Activated T-helper 17 cell treated with anti-CD3 and anti-CD28 coated beads, Interleukin-2, amount 50 U/mL, for 72 hours (primary cell): ENCODE measurements at regions not wholly inside any gene's neighbourhood (a gene's known extent, or its start where the extent isn't known, plus 50 kb on each side); places are given as distances from the start of the nearest gene placed in this dataset.
"Not testable (repeated sequence)": the region's sequence is repeated elsewhere in the genome, so short reads cannot be mapped to it uniquely, and the experiment has no call there.

Source experiments
- ATAC-seq: fragments of 150-1000 bp; cut with Tn5 transposase; replicated peaks from 2 replicates; pipeline ENCODE4 v1.10.0; 2021; ENCODE audit warnings: mild to moderate bottlenecking, moderate library complexity
- H3K27ac Mint-ChIP-seq: one replicate; pipeline ENCODE4 v1.8.0; 2022; ENCODE audit warnings: mixed read lengths
- H3K27me3 Mint-ChIP-seq: one replicate; pipeline ENCODE4 v1.8.0; 2022; ENCODE audit warnings: mixed read lengths
- H3K36me3 Mint-ChIP-seq: one replicate; pipeline ENCODE4 v1.8.0; 2022; ENCODE audit warnings: low read depth, mild to moderate bottlenecking, mixed read lengths
- H3K4me1 Mint-ChIP-seq: one replicate; pipeline ENCODE4 v1.8.0; 2022; ENCODE audit warnings: mixed read lengths
- H3K4me3 Mint-ChIP-seq: one replicate; pipeline ENCODE4 v1.8.0; 2022; ENCODE audit warnings: mild to moderate bottlenecking, mixed read lengths
- H3K9me3 Mint-ChIP-seq: one replicate; pipeline ENCODE4 v1.8.0; 2022; ENCODE audit warnings: mixed read lengths

- ATAC-seq: no peak
- H3K27ac Mint-ChIP-seq: peak overlapping the region; percentile 31
- H3K9me3 Mint-ChIP-seq: no peaks in the 10 kb centered on the region
- peaks cover 25% of the 10 kb centered on the region for H3K4me1 Mint-ChIP-seq
- no peaks in the 10 kb centered on the region for H3K27me3 Mint-ChIP-seq
- H3K4me3 Mint-ChIP-seq: no peak overlapping the region
- peaks cover 4% of the 10 kb centered on the region for H3K36me3 Mint-ChIP-seq
Observed at GRCh38 chr7:131075406-131075805, 252.3 kb upstream of the MKLN1 start.

GRCh38 chr7:131076032-131076431 is 251.6 kb upstream of the MKLN1 start:
- no peaks in the 10 kb centered on the region for H3K36me3 Mint-ChIP-seq
- H3K4me1 Mint-ChIP-seq: peaks cover 25% of the 10 kb centered on the region
- no peaks in the 10 kb centered on the region for H3K9me3 Mint-ChIP-seq
- no peak overlapping the region for H3K27ac Mint-ChIP-seq
- H3K27me3 Mint-ChIP-seq: no peaks in the 10 kb centered on the region
- H3K4me3 Mint-ChIP-seq: peak overlapping the region; percentile 54
- ATAC-seq: peak; percentile 63

DNA sequence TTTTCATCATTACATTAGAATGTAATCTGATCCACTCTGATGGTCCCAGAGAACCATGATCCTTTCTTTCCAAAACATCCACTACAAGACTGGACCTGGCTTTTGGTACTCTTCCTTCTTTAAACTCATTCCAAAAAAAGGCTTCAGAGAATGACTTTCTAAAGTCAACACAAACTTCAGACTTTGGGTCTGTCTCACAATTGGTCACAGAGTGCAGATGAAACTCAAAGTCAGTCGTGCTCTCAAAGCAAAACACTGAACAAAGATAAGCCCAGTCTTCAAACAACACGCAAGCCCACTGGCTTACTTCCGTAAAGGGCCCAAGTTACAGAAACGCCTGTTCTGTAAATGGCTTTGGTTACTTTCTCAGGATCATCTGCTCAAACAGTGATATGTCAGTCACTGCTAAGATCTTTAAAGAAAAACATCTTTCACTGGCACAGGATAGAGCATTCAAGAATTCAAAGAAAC is 250.9 kb upstream of the MKLN1 start:
- ATAC-seq: peak; percentile 53
- H3K36me3 Mint-ChIP-seq: no peaks in the 10 kb centered on the region
- H3K27me3 Mint-ChIP-seq: no peaks in the 10 kb centered on the region
- no peaks in the 10 kb centered on the region for H3K9me3 Mint-ChIP-seq
- H3K4me3 Mint-ChIP-seq: peak overlapping the region; percentile 54
- H3K27ac Mint-ChIP-seq: no peak overlapping the region
- H3K4me1 Mint-ChIP-seq: peaks cover 25% of the 10 kb centered on the region

GRCh38 chr7:131077735-131078134 is 249.9 kb upstream of the MKLN1 start:
- H3K27me3 Mint-ChIP-seq: no peaks in the 10 kb centered on the region
- peaks cover 9% of the 10 kb centered on the region for H3K36me3 Mint-ChIP-seq
- no peaks in the 10 kb centered on the region for H3K9me3 Mint-ChIP-seq
- peaks cover 30% of the 10 kb centered on the region for H3K4me1 Mint-ChIP-seq
- ATAC-seq: no peak
- no peak overlapping the region for H3K4me3 Mint-ChIP-seq
- H3K27ac Mint-ChIP-seq: no peak overlapping the region

DNA sequence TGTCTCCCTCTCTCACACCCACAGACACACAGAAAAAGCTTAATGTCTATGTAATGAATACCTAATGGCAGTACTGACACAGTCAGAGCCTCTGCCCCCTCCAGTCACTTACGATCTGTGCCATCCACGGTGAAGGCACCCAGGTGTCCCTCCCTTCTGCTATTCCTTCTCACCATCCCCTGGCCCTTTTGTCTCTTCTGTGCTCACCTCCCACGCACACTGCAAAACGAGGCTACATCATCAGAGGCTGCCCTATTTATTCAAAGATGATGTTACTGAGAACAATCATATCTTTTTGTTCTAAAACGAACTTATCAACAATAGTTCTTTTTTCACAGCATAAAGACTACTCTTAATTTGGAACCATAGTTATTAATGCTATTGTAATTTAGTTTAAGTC is 246.9 kb upstream of the MKLN1 start:
- peaks cover 36% of the 10 kb centered on the region for H3K4me1 Mint-ChIP-seq

GRCh38 chr7:131081308-131081707 is 246.4 kb upstream of the MKLN1 start:
- Mint-ChIP-seq H3K36me3 (peaks cover 39% of the 10 kb centered on the region), H3K27ac (no peak overlapping the region), H3K4me1 (peaks cover 30% of the 10 kb centered on the region), H3K4me3 (no peak overlapping the region), H3K9me3 (no peaks in the 10 kb centered on the region), H3K27me3 (no peaks in the 10 kb centered on the region)
- ATAC-seq: no peak

More for the DNA sequence above, 246.9 kb upstream of the MKLN1 start:
- ATAC-seq: peak; percentile 11
- Mint-ChIP-seq H3K9me3 (no peaks in the 10 kb centered on the region), H3K27ac (no peak overlapping the region), H3K27me3 (no peaks in the 10 kb centered on the region), H3K36me3 (peaks cover 39% of the 10 kb centered on the region), H3K4me3 (no peak overlapping the region)

- Mint-ChIP-seq H3K9me3 (no peaks in the 10 kb centered on the region), H3K27ac (peak overlapping the region; percentile 44), H3K36me3 (peaks cover 63% of the 10 kb centered on the region), H3K4me3 (peak overlapping the region; percentile 30), H3K4me1 (peaks cover 33% of the 10 kb centered on the region), H3K27me3 (no peaks in the 10 kb centered on the region)
- ATAC-seq: no peak
Observed at GRCh38 chr7:131083781-131084180, 243.9 kb upstream of the MKLN1 start.

GRCh38 chr7:131084336-131084735 is 243.3 kb upstream of the MKLN1 start:
- H3K4me1 Mint-ChIP-seq: peaks cover 33% of the 10 kb centered on the region
- H3K9me3 Mint-ChIP-seq, ATAC-seq, H3K27ac Mint-ChIP-seq, H3K27me3 Mint-ChIP-seq: not testable (repeated sequence)
- H3K4me3 Mint-ChIP-seq: peak overlapping the region; percentile 30
- peaks cover 69% of the 10 kb centered on the region for H3K36me3 Mint-ChIP-seq

- ATAC-seq: no peak
- Mint-ChIP-seq H3K4me3 (peak overlapping the region; percentile 3), H3K36me3 (peaks cover 94% of the 10 kb centered on the region), H3K27ac (peak overlapping the region; percentile 1), H3K4me1 (peaks cover 48% of the 10 kb centered on the region), H3K9me3 (no peaks in the 10 kb centered on the region), H3K27me3 (no peaks in the 10 kb centered on the region)
Observed at GRCh38 chr7:131087756-131088658, 239.7 kb upstream of the MKLN1 start.

GRCh38 chr7:131090188-131090587 is 237.5 kb upstream of the MKLN1 start:
- Mint-ChIP-seq H3K9me3 (no peaks in the 10 kb centered on the region), H3K27me3 (no peaks in the 10 kb centered on the region), H3K4me3 (peak overlapping the region; percentile 60), H3K27ac (no peak overlapping the region), H3K4me1 (peaks cover 46% of the 10 kb centered on the region), H3K36me3 (peaks cover 94% of the 10 kb centered on the region)
- peak; percentile 54 for ATAC-seq

- ATAC-seq: no peak
- no peaks in the 10 kb centered on the region for H3K27me3 Mint-ChIP-seq
- H3K9me3 Mint-ChIP-seq: no peaks in the 10 kb centered on the region
- peaks cover 97% of the 10 kb centered on the region for H3K36me3 Mint-ChIP-seq
- H3K4me3 Mint-ChIP-seq: peak overlapping the region; percentile 60
- peak overlapping the region; percentile 54 for H3K27ac Mint-ChIP-seq
- H3K4me1 Mint-ChIP-seq: peaks cover 41% of the 10 kb centered on the region
Observed at GRCh38 chr7:131090886-131091692, 236.6 kb upstream of the MKLN1 start.

DNA sequence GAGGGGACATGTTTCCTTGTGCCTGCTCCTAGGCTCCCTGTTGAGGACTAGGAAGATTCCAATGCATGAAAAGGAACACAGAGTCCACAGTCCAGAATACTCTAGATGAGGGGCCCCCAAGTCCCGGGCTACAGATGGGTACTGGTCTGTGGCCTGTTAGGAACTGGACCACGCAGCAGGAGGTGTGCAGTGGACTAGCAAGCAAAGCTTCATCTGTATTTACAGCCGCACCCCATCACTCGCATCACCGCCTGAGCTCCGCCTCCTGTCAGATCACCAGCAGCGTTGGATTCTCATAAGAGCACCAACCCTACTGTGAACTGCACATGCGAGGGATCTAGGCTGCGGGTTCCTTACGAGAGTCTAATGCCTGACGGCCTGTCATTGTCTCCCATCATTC is 233.0 kb upstream of the MKLN1 start:
- H3K27ac Mint-ChIP-seq: peak overlapping the region; percentile 66
- no peak for ATAC-seq
- H3K36me3 Mint-ChIP-seq: peaks cover 99% of the 10 kb centered on the region
- no peaks in the 10 kb centered on the region for H3K27me3 Mint-ChIP-seq
- H3K4me3 Mint-ChIP-seq: peak overlapping the region; percentile 75
- H3K4me1 Mint-ChIP-seq: peaks cover 57% of the 10 kb centered on the region
- H3K9me3 Mint-ChIP-seq: no peaks in the 10 kb centered on the region

DNA sequence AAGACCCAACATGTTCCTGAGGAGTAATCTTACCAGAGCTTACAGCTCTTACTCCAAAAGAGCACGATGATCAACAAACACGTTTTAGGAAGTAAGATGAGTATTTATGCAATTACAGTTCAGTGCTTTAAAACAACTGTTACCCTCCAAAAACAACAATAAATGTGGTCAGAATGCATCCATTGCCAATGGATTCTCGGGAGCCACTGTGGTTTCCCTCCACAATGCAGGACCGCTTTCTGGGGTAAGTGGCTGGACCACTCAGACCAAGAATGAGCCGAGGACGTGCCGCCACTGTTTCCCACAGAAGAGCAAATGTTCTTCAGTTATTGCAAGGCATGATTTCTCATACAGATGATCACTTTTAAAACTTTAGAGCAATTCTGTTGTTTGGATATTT is 232.3 kb upstream of the MKLN1 start:
- Mint-ChIP-seq H3K4me3 (peak overlapping the region; percentile 75), H3K27ac (peak overlapping the region; percentile 66), H3K27me3 (no peaks in the 10 kb centered on the region), H3K4me1 (peaks cover 55% of the 10 kb centered on the region), H3K36me3 (peaks cover 100% of the 10 kb centered on the region), H3K9me3 (no peaks in the 10 kb centered on the region)
- ATAC-seq: no peak

DNA sequence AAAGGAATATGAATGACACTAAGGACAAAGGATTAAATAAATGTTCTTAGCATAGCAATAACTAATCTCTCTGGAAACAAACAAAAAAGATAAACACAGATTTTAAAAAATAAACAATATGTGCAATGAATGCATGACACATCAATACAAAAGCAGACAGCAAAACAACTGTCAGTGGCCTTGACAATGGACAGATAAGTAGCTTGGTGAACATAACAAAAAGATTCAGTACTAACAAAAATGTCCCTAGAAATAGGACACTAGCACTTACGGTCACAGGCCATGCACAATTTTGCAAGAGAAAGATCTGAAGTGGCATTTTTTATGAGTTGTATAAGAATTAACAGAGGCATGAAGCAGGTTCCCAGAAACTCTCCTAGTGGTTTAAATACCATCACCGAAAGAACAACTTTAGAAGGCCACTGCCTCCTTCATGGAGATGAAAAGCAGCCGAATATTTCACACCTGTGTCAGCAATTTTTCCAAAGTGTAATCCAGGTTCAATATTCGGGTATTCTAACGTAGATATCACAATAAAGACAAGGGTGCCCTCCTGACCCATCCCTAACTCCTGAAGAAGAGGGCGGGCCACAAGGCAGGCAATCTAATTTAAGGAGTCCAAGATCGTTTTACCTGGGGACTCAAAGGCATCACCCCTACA is 231.3 kb upstream of the MKLN1 start:
- Mint-ChIP-seq H3K4me1 (peaks cover 53% of the 10 kb centered on the region), H3K36me3 (peaks cover 100% of the 10 kb centered on the region), H3K9me3 (no peaks in the 10 kb centered on the region), H3K4me3 (peak overlapping the region; percentile 75), H3K27me3 (no peaks in the 10 kb centered on the region), H3K27ac (peak overlapping the region; percentile 66)
- no peak for ATAC-seq
